HCT116 (cell line): ENCODE measurements at regions not wholly inside any gene's neighbourhood (a gene's known extent, or its start where the extent isn't known, plus 50 kb on each side); places are given as distances from the start of the nearest gene placed in this dataset.
"Not testable (repeated sequence)": the region's sequence is repeated elsewhere in the genome, so short reads cannot be mapped to it uniquely, and the experiment has no call there.

ENCODE experiments used
- ATAC-seq: fragments of 200-7000 bp; cut with Tn5 transposase; 2 replicates; pipeline ENCODE4 v1.9.1; 2020; ENCODE audit warnings: mild to moderate bottlenecking, moderate library complexity
- BruUV-seq: library from RNA; stranded (reverse); fragments of 400-500 nt; replicated peaks from 2 replicates; lab custom pipeline; 2021; lab: Mats Ljungman, UMichigan
- CTCF ChIA-PET: fragments of 300-600 bp; sonication (Branson Sonifier 250); formaldehyde crosslinking; loops from one replicate; lab custom pipeline; 2021; ENCODE audit warnings: antibody characterized with exemption; lab: Charles Lee
- POLR2A ChIA-PET: fragments of 300-600, 350-600 bp; sonication (Branson Sonifier 250); formaldehyde crosslinking; loops from one replicate; lab custom pipeline; 2021; ENCODE audit warnings: antibody characterized with exemption; lab: Charles Lee
- RAD21 ChIA-PET, 2 experiments: fragments of 300-600 bp; sonication (Branson Sonifier 250); formaldehyde crosslinking; loops; one replicate each; lab custom pipeline; 2023; ENCODE audit warnings: low total read pairs in 2 of 2; ENCODE audit not compliant: uncharacterized antibody in 2 of 2, unreplicated experiment in 2 of 2, low non-redundant PET in 1 of 2; lab: Charles Lee
- DNase-seq: peaks from one replicate; pipeline ENCODE4 v3.0.0-alpha.2; 2010; ENCODE audit warnings: low read depth, low spot score
- H2AFZ ChIP-seq: fragments of 200-600 bp; shearing (Covaris generic), sonication (generic); 2 replicates; pipeline ENCODE4 v1.6.1; 2017; ENCODE audit warnings: low read depth, mixed run types, mixed read lengths, antibody characterized with exemption, low read length; ENCODE audit not compliant: poor library complexity, severe bottlenecking
- H3K27ac ChIP-seq: 2 replicates; pipeline ENCODE4 v1.5.1; 2012; ENCODE audit warnings: low read depth, low read length
- H3K27me3 ChIP-seq: fragments of 200-600 bp; sonication (generic); 2 replicates; pipeline ENCODE4 v1.6.1; 2016; ENCODE audit warnings: mixed run types, low read length, mixed read lengths; ENCODE audit not compliant: insufficient read depth
- H3K36me3 ChIP-seq, 2 experiments: fragments of 200-500 bp in 1 of 2; fragments of 200-600 bp in 1 of 2; sonication (Bioruptor generic) in 1 of 2; sonication (generic) in 1 of 2; 2 replicates each; pipeline versions ENCODE4 v1.5.1 to v1.6.1; 2014 to 2016; ENCODE audit warnings: low read length in 2 of 2, inconsistent platforms in 1 of 2, mixed read lengths in 1 of 2, mixed run types in 1 of 2; ENCODE audit not compliant: insufficient read depth in 2 of 2, control insufficient read depth in 1 of 2
- H3K4me1 ChIP-seq, 2 experiments: fragments of 200-600 bp in 1 of 2; sonication (generic) in 1 of 2; 2 replicates each; pipeline versions ENCODE4 v1.5.1 to v1.6.1; 2012 to 2017; ENCODE audit warnings: low read length in 2 of 2, inconsistent platforms in 1 of 2, mild to moderate bottlenecking in 1 of 2, mixed read lengths in 1 of 2, mixed run types in 1 of 2, moderate library complexity in 1 of 2; ENCODE audit not compliant: insufficient read depth in 2 of 2, control insufficient read depth in 1 of 2
- H3K4me2 ChIP-seq: fragments of 200-600 bp; sonication (generic); 2 replicates; pipeline ENCODE4 v1.6.1; 2017; ENCODE audit warnings: mixed run types, low read length, mixed read lengths
- H3K4me3 ChIP-seq, 2 experiments: fragments of 200-600 bp in 1 of 2; sonication (generic) in 1 of 2; replicated peaks in 1 of 2; 2 replicates each; pipeline ENCODE4 v1.5.1; 2011 to 2016; ENCODE audit warnings: low read length in 2 of 2, control low read depth in 1 of 2, low read depth in 1 of 2, mild to moderate bottlenecking in 1 of 2, mixed read lengths in 1 of 2, mixed run types in 1 of 2
- H3K79me2 ChIP-seq: fragments of 200-600 bp; sonication (generic); 2 replicates; pipeline ENCODE4 v1.6.1; 2017; ENCODE audit warnings: mild to moderate bottlenecking, mixed run types, low read length, moderate library complexity, mixed read lengths; ENCODE audit not compliant: insufficient read depth
- H3K9ac ChIP-seq: fragments of 200-600 bp; sonication (generic); 2 replicates; pipeline ENCODE4 v1.6.1; 2016; ENCODE audit warnings: low read length, mixed read lengths
- H3K9me2 ChIP-seq: fragments of 200-600 bp; sonication (generic), shearing (Covaris generic); 2 replicates; pipeline ENCODE4 v1.6.1; 2017; ENCODE audit warnings: mixed run types, mild to moderate bottlenecking, moderate library complexity; ENCODE audit not compliant: insufficient read depth
- H3K9me3 ChIP-seq, 2 experiments: fragments of 200-500 bp in 1 of 2; fragments of 200-600 bp in 1 of 2; sonication (Bioruptor generic) in 1 of 2; sonication (generic) in 1 of 2; 2 replicates each; pipeline ENCODE4 v1.6.1; 2014 to 2017; ENCODE audit warnings: low read length in 2 of 2, mixed read lengths in 2 of 2, inconsistent platforms in 1 of 2, low read depth in 1 of 2, mild to moderate bottlenecking in 1 of 2, mixed run types in 1 of 2, moderate library complexity in 1 of 2; ENCODE audit not compliant: control insufficient read depth in 1 of 2, insufficient read depth in 1 of 2
- H4K20me1 ChIP-seq: fragments of 200-600 bp; sonication (generic), shearing (Covaris generic); 2 replicates; pipeline ENCODE4 v1.6.1; 2017; ENCODE audit warnings: mixed run types, mild to moderate bottlenecking, moderate library complexity; ENCODE audit not compliant: insufficient read depth
- CBX3 ChIP-seq: IDR thresholded peaks from 2 replicates; pipeline ENCODE4 v1.6.1; 2012; ENCODE audit warnings: low read depth
- EGR1 ChIP-seq: IDR thresholded peaks from 2 replicates; pipeline ENCODE4 v1.6.1; 2012; ENCODE audit warnings: low read depth
- FOSL1 ChIP-seq: IDR thresholded peaks from 2 replicates; pipeline ENCODE4 v1.6.1; 2012; ENCODE audit warnings: low read depth
- JUND ChIP-seq: IDR thresholded peaks from 2 replicates; pipeline ENCODE4 v1.6.1; 2012
- POLR2AphosphoS5 ChIP-seq: IDR thresholded peaks from 2 replicates; pipeline ENCODE4 v1.6.1; 2011; ENCODE audit warnings: mild to moderate bottlenecking, low read depth, low read length, moderate library complexity
- SP1 ChIP-seq: IDR thresholded peaks from 2 replicates; pipeline ENCODE4 v1.6.1; 2012; ENCODE audit warnings: low read depth
- intact Hi-C: fragments of 100-400 bp; cut with micrococcal nuclease; formaldehyde crosslinking; loops from 2 replicates; pipeline ENCODE4 v1.10.0; 2022
- TF ChIP-seq, protein P1 (sequence below): IDR thresholded peaks from 2 replicates; pipeline ENCODE4 v1.6.1; 2012

DNA sequence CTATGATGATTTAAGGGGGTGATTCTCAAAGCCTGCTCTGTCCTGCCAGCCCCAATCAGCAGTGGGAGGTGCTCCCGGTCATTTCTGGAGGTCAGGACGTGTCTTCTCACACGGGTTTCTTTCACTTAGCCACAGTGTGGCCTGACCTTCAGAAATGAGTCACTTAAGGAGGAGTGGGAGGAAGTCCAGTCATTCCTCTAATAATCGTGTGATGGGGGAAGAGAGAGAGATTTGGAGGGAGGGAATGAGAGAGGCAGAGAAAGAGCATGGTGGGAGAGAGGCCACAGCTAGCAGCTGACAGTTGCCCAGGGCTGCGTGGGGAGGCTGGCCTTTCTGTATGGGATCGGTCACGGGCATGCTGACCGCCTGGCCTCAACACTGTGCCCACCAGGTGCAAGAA is 142.6 kb upstream of the ZNF469 start:
- Histone ChIP-seq H3K4me2 (peak overlapping the region; percentile 71), H3K4me3 (peak overlapping the region in 1 of 2 experiments; percentile 42; a peak in 2 of 4 replicates), H3K9ac (peak overlapping the region; percentile 35; the same call in 1 of the 2 replicates), H3K4me1 (peaks cover 49 to 87% of the 10 kb centered on the region in 2 experiments)
- DNase-seq, RAD21 ChIA-PET, CTCF ChIA-PET, H3K27ac ChIP-seq, H3K9me3 ChIP-seq, H3K79me2 ChIP-seq, intact Hi-C loops, H3K27me3 ChIP-seq, H3K36me3 ChIP-seq, BruUV-seq, H3K9me2 ChIP-seq, H4K20me1 ChIP-seq, H2AFZ ChIP-seq, POLR2A ChIA-PET: not testable (repeated sequence)
- peak; percentile 7; the same call in 1 of the 2 replicates for ATAC-seq
- TF ChIP-seq, protein P1, sequence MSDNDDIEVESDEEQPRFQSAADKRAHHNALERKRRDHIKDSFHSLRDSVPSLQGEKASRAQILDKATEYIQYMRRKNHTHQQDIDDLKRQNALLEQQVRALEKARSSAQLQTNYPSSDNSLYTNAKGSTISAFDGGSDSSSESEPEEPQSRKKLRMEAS: peak; percentile 69
- TF ChIP-seq SP1 (peak; percentile 74), CBX3 (peak; percentile 66), EGR1 (peak; percentile 76), FOSL1 (peak; percentile 80), POLR2AphosphoS5 (peak; percentile 9; the same call in 1 of the 2 replicates), JUND (peak; percentile 75)

DNA sequence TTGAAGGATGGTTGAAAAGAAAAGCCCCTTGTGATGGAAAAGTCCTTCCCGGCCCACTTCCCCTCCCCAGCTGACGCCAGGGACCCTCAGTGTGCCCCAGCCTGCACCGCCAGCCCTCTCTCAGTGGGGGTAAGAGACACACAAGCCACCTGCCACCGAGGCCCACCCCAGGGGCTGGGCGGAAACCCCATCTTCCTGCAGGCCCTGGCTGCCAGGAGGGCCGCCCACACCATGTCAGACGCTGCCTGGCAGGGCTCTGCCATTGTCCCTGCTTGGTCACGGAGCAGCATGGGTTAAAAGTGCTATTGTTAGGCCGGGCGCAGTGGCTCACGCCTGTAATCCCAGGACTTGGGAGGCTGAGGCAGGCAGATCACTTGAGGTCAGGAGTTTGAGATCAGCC is 142.0 kb upstream of the ZNF469 start:
- POLR2A ChIA-PET, RAD21 ChIA-PET, H3K36me3 ChIP-seq, H3K9me2 ChIP-seq, H4K20me1 ChIP-seq, H2AFZ ChIP-seq, intact Hi-C loops, CTCF ChIA-PET, H3K27ac ChIP-seq, H3K9me3 ChIP-seq, ATAC-seq, BruUV-seq, H3K4me3 ChIP-seq, H3K9ac ChIP-seq, H3K27me3 ChIP-seq, H3K79me2 ChIP-seq, DNase-seq: not testable (repeated sequence)
- H3K4me2 ChIP-seq: peak overlapping the region; percentile 71
- H3K4me1 ChIP-seq: peaks cover 50 to 87% of the 10 kb centered on the region in 2 experiments
